Occipital lobe (tissue), 1 donor: ENCODE measurements at regions not wholly inside any gene's neighbourhood (a gene's known extent, or its start where the extent isn't known, plus 50 kb on each side); places are given as distances from the start of the nearest gene placed in this dataset.
"Not testable (repeated sequence)": the region's sequence is repeated elsewhere in the genome, so short reads cannot be mapped to it uniquely, and the experiment has no call there.

Source experiments
- DNase-seq: peaks from one replicate; lab custom pipeline; 2025; lab: John Stamatoyannopoulos, UW

GRCh38 chr10:33617381-33618080 lies 283.1 kb upstream of the NRP1 start:
- DNase-seq, result no peak

- no peak for DNase-seq
Measured at GRCh38 chr10:33616956-33617355, 282.5 kb upstream of the NRP1 start.

DNA sequence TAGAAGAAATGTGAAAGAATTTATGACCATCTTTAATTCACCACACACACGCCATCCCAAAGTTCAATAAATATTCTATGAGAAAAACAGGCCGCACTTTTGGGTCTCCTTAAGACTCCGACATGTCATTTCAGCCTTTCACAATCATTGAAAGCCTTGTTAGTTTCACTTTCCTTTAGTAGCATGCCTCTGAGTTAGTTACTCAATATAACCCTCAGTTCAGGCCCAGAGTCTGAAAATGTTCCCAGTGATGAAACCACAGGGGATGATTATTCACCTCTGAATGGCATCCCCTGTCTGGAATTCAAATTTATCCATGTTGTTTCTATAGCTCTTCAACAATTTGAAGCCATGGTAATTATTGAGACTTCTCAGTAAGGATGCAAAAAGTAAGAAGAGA lies 278.1 kb upstream of the NRP1 start:
- DNase-seq, result no peak

GRCh38 chr10:33612116-33612515 lies 277.6 kb upstream of the NRP1 start:
- no peak for DNase-seq

DNA sequence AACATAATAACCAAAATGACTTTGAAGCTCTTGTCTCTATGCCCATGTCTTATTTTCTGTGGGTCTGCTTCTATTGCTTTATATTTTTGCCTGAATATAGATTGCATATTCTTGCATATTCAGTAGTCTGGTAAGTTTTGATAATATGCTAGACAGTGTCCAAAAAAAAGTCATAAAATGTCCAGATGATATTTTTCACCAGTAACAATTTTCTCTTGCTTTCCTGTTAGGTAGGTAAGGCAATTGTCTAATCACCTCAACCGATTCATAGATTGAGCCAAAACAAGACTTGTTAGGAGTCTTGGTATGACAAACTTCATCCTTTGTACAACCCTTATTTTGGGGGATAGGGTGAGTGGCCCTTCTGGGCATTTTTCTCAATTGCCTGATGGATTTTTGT lies 277.0 kb upstream of the NRP1 start:
- no peak for DNase-seq

DNA sequence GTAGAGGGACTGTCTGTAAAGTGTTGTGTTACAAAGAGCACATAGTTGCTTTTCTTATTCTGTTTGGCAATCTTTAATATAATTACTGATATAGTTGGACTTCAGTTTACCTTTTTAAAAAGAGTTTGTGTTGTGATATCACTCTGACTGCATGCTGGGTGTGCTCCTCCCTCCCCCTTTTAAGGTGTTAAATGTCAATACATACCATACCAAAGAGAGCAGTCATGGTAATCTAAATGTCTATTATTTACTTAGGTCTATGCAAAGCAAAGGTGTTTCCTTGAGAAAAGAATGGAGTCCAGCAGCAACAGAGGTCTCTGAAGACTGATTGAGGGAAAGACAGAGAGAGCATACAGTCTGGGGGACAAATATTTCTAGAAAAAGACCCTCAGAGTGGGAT lies 275.1 kb upstream of the NRP1 start:
- no peak for DNase-seq

- no peak for DNase-seq
Measured at GRCh38 chr10:33602278-33602677, 267.8 kb upstream of the NRP1 start.

- no peak for DNase-seq
Measured at GRCh38 chr10:33600381-33600780, 265.9 kb upstream of the NRP1 start.

DNA sequence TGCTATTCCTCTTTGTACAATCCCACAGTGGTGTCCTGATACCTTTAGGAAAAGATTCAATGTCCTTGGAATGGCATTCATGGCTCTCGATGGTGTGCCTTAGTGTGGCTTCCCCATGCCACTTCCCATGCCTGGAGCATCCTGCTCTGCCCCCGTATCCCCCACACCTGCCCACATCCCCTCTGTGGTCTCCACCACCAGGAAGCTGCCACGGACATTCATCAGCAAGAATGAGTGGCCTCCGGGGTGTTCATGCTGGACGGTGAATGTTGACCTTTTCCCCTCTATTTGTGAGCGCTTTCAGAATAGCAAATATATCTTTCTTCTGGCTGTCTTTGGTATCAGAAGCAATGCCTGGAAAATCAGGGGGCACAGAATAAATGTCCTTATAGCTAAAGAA lies 262.0 kb upstream of the NRP1 start:
- DNase-seq, result no peak

DNA sequence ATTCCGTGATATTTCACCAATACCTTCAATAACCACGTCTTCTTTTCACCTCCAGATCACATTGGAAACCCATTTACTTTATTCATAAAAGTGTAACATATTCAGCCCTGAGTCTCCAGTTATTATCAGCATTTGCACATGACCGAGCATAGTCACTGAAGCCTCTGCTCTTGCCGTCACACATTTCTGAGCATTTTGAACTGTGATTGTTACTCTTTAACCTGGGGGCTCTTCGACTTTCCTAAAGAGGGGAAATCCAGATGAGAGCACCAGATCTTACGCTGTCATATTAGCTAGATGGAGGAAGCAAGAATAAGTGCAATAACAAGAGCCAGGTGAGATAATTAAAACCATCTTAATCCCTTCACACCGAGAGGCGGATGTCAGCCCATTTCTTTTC lies 260.0 kb upstream of the NRP1 start:
- DNase-seq, result no peak

DNA sequence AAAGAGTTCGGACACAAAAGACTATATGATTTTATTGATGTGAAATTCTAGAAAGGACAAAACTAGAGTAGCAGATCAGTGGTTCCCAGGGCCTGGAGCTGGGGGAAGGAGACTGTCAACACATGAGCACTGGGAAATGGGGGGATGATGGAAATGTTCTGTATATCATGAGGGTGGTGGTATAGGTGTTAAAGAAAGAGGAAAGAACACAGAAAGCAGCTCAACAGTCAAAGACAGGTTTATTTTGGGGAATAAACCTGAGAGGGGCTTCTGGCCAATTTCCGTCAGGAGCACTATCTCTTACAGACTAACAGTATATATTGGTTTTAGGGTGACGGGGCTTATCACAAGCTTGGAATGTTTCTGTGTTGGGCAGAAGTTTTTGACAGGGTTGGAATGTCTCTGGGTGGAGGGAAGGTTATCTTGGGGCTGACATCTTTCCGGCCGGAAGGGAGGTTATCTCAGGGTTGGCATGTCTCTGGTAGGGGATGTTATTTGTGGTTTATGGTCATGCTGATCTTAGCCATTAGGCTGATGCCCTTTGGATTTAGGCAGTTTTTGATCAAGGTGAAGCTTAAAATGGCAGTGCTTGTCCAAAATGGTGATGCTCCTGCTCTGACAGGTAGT lies 254.6 kb upstream of the NRP1 start:
- no peak for DNase-seq

DNA sequence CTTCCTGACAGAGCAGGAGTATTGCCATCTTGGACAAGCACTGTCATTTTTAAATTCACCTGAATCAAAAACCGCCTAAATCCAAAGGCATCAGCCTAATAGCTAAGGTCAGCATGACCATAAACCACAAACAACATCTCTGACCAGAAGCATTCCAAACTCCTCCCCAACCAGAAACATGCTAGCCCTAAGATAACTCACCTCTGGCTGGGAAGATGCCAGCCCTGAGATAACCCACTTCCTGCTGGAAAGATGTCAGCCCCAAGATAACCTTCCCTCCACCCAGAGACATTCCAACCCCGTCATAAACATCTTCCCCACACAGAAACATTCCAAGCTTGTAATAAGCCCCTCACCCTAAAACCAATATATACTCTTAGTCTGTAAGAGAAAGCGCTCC lies 250.1 kb upstream of the NRP1 start:
- not testable (repeated sequence) for DNase-seq

- DNase-seq, result no peak
Measured at GRCh38 chr10:33579996-33580395, 245.5 kb upstream of the NRP1 start.

DNA sequence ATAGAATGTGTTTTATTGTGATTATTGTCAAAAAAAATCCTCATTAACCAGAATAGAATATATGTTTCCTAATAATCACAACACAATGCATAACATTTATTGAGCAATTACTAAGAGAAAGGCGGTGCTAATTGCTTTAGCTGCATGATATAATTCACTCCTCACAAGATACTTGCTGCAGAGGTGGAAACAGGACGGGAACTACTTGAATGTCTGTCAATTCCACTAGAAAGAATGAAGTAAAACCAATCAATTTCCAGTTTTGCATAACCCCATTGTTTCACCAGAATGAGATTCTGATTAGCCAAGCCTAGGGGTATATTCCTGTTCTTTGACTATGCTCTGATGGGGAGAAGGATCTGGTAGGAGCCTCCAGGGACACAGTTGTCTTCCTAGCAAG lies 239.1 kb upstream of the NRP1 start:
- DNase-seq, result no peak

GRCh38 chr10:33571616-33572015 lies 237.1 kb upstream of the NRP1 start:
- no peak for DNase-seq

GRCh38 chr10:33570495-33570894 lies 236.0 kb upstream of the NRP1 start:
- DNase-seq, result no peak

DNA sequence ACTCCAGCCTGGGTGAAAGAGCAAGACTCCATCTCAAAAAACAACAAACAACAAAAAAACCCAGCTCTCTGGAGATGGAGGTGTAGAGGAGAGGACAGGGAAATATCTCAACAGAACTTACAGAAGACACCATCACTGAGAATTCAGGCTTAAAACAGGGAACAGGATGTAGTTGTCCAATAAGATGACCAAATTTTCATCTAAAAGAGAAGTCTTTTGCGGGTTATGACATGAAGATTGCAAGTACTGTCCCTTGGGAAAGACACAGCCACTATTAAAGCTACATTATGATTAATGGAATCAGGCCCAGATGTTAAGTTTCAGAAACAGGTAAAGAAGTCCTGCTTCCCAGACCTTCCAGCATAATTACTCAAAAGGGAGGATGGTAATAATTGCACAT lies 235.2 kb upstream of the NRP1 start:
- DNase-seq, result no peak

DNA sequence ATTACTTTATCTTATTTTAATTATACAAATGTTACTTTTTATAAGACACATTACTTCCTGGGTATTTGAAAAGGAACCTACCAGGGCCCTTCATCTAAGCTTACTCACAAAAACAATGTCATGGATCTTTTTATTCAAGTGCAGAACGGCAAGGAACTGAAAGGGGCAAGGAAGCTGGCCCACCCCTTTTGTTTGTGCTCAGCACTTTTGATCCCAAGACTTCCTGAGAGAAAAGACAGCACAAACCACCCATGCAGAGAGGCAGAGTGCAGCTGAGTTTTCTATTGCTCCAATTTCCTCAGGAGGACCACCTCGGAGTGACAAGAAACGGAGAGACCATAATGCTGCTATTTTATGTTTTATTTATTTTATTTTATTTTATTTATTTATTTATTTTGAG lies 232.0 kb upstream of the NRP1 start:
- no peak for DNase-seq

DNA sequence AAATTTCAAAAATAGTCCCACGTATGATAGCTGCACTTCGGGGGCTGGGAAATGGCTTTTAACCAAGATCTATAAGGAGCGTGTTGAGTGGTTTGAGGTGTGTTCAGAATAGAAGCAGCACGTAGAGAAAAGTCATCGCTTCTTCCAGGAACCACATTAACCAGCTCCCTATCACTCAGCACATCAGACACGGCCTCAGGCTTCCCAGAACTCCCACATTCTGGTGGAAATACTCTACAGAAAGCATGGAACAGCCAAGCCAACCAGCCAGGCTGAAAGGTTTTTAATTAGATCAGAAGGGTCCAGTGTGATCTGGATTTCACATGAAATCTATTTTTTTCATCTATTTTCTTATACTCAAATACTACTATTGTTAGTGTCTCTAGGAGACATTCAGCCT lies 231.5 kb upstream of the NRP1 start:
- DNase-seq, result no peak

GRCh38 chr10:33565231-33565630 lies 230.8 kb upstream of the NRP1 start:
- DNase-seq, result no peak

GRCh38 chr10:33559105-33559504 lies 224.6 kb upstream of the NRP1 start:
- no peak for DNase-seq

DNA sequence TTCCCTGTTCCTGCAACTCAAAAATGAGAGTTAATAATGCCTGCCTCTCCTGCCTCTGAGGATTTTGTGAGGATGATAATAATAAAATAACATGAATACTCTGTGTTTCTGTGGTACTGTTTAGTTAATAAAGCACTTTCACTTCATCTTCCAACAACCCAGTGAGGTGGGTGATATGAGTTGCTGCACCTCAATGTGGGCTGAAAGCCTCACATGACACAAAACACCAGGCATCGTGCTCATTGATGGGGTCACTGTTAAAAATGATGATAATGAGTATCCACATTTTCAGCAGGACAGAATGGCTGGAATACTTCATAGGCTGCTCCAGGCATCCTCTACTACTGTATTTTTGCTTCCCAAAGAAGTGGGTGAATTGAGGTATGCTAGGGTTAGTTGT lies 222.8 kb upstream of the NRP1 start:
- DNase-seq, result no peak

- DNase-seq, result no peak
Measured at GRCh38 chr10:33556620-33557019, 222.2 kb upstream of the NRP1 start.

- no peak for DNase-seq
Measured at GRCh38 chr10:33556103-33556502, 221.6 kb upstream of the NRP1 start.
